ENCODE measurements at regions not wholly inside any gene's neighbourhood (a gene's known extent, or its start where the extent isn't known, plus 50 kb on each side); places are given as distances from the start of the nearest gene placed in this dataset.

- TF ChIP-seq, protein P1, sequence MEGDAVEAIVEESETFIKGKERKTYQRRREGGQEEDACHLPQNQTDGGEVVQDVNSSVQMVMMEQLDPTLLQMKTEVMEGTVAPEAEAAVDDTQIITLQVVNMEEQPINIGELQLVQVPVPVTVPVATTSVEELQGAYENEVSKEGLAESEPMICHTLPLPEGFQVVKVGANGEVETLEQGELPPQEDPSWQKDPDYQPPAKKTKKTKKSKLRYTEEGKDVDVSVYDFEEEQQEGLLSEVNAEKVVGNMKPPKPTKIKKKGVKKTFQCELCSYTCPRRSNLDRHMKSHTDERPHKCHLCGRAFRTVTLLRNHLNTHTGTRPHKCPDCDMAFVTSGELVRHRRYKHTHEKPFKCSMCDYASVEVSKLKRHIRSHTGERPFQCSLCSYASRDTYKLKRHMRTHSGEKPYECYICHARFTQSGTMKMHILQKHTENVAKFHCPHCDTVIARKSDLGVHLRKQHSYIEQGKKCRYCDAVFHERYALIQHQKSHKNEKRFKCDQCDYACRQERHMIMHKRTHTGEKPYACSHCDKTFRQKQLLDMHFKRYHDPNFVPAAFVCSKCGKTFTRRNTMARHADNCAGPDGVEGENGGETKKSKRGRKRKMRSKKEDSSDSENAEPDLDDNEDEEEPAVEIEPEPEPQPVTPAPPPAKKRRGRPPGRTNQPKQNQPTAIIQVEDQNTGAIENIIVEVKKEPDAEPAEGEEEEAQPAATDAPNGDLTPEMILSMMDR (IDR thresholded peaks at IDR 0.05; ENCODE audit: low read depth, low read length, poor library complexity, severe bottlenecking) = no peak
- TF ChIP-seq EZH2phosphoT487 (IDR thresholded peaks at IDR 0.05; ENCODE audit: borderline replicate concordance, low read length) = no peak
Observed at GRCh38 chr9:26335116-26335515, 557.5 kb downstream of the CAAP1 start.
